HL-60 (cell line): ENCODE measurements at regions not wholly inside any gene's neighbourhood (a gene's known extent, or its start where the extent isn't known, plus 50 kb on each side); places are given as distances from the start of the nearest gene placed in this dataset.

Source experiments
- DNase-seq, 2 experiments: peaks; one replicate each; pipeline ENCODE4 v3.0.0-alpha.2; 2010 to 2020; ENCODE audit warnings: low read depth in 1 of 2, low spot score in 1 of 2
- H3K27ac ChIP-seq: fragments of 250-450 bp; sonication (Bioruptor Pico); replicated peaks from 2 replicates; pipeline ENCODE4 v1.5.1; 2020; ENCODE audit warnings: mild to moderate bottlenecking, moderate library complexity
- H3K27me3 ChIP-seq: fragments of 250-450 bp; sonication (Bioruptor Pico); 2 replicates; pipeline ENCODE4 v1.5.1; 2021; ENCODE audit warnings: mild to moderate bottlenecking, moderate library complexity; ENCODE audit not compliant: insufficient read depth, poor library complexity, severe bottlenecking
- H3K4me3 ChIP-seq: replicated peaks from 2 replicates; pipeline ENCODE4 v1.5.1; 2011; ENCODE audit warnings: mild to moderate bottlenecking, control low read depth, low read length; ENCODE audit not compliant: insufficient read depth
- CTCF ChIP-seq: IDR thresholded peaks from one replicate; pipeline ENCODE4 v1.5.1; 2011; ENCODE audit warnings: low read length, control low read depth, inconsistent platforms; ENCODE audit not compliant: insufficient read depth
- GABPA ChIP-seq: IDR thresholded peaks from 2 replicates; pipeline ENCODE4 v1.6.1; 2012; ENCODE audit warnings: low read depth
- POLR2AphosphoS5 ChIP-seq: IDR thresholded peaks from 2 replicates; pipeline ENCODE4 v1.6.1; 2012; ENCODE audit warnings: low read depth
- REST ChIP-seq: IDR thresholded peaks from 2 replicates; pipeline ENCODE4 v1.6.1; 2012; ENCODE audit warnings: low read depth; ENCODE audit not compliant: insufficient replicate concordance
- SPI1 ChIP-seq: IDR thresholded peaks from 2 replicates; pipeline ENCODE4 v1.6.1; 2012; ENCODE audit warnings: low read depth, mild to moderate bottlenecking, borderline replicate concordance

GRCh38 chr2:105617631-105618350, 126.9 kb upstream of the NCK2 start:
- DNase-seq, result no peak
- TF ChIP-seq CTCF, result no peak
- TF ChIP-seq GABPA, result no peak
- TF ChIP-seq REST, result no peak
- no peak for TF ChIP-seq SPI1
- TF ChIP-seq POLR2AphosphoS5, result no peak
- Histone ChIP-seq H3K4me3 (no peak overlapping the region), H3K27ac (no peak overlapping the region), H3K27me3 (no peaks in the 10 kb centered on the region)

DNA sequence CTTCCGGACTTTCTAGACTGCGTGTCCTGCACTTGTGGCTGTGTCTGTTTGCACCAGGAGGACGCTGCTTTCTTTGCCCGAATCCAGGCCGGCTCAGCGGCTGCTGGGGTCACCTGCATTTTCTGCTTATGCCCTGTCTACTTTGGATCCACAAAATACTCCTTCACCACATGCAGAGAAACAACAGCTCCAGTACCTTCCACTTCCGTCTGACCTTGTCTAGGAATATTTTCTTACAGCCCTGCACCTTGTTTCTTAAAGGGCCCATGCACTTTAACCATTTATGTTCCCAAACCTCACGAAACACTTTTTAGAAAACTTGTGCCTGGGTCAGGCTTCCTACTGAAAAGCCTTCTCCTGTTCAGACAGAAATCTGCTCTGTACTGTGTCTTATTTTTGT, 129.4 kb upstream of the NCK2 start:
- TF ChIP-seq POLR2AphosphoS5 (no peak), SPI1 (no peak), GABPA (no peak), REST (no peak), CTCF (no peak)
- no peaks in the 10 kb centered on the region for H3K27me3 ChIP-seq
- H3K27ac ChIP-seq, result no peak overlapping the region
- no peak for DNase-seq
- no peak overlapping the region for H3K4me3 ChIP-seq

- DNase-seq, result no peak
- Histone ChIP-seq H3K4me3 (no peak overlapping the region), H3K27me3 (no peaks in the 10 kb centered on the region), H3K27ac (no peak overlapping the region)
- TF ChIP-seq CTCF, result no peak
- no peak for TF ChIP-seq POLR2AphosphoS5
- no peak for TF ChIP-seq REST
- no peak for TF ChIP-seq GABPA
- no peak for TF ChIP-seq SPI1
Measured at GRCh38 chr2:105611811-105612424, 132.8 kb upstream of the NCK2 start.
